IMR-90 (cell line): ENCODE measurements at regions not wholly inside any gene's neighbourhood (a gene's known extent, or its start where the extent isn't known, plus 50 kb on each side); places are given as distances from the start of the nearest gene placed in this dataset.

Source experiments
- ATAC-seq: fragments of 200-7000 bp; cut with Tn5 transposase; 2 replicates; pipeline ENCODE4 v1.9.1; 2020; ENCODE audit warnings: low read depth, mild to moderate bottlenecking, moderate library complexity
- BruUV-seq: library from RNA; stranded (reverse); fragments of 400-500 nt; replicated peaks from 2 replicates; lab custom pipeline; 2021; lab: Mats Ljungman, UMichigan
- CTCF ChIA-PET: fragments of 300-600 bp; formaldehyde crosslinking; extraction: SDS; loops from one replicate; lab custom pipeline; 2021; ENCODE audit warnings: antibody characterized with exemption; lab: Yijun Ruan, JAX
- POLR2A ChIA-PET: fragments of 300-600 bp; sonication (Branson Sonifier 250); formaldehyde crosslinking; loops from one replicate; lab custom pipeline; 2022; ENCODE audit warnings: antibody characterized with exemption; ENCODE audit not compliant: unreplicated experiment; lab: Charles Lee
- DNase-seq: peaks from one replicate; pipeline ENCODE4 v3.0.0; 2013
- H2AFZ ChIP-seq: replicated peaks from 2 replicates; pipeline ENCODE3; 2013; ENCODE audit warnings: low read length, mild to moderate bottlenecking; ENCODE audit not compliant: poor library complexity
- H2AK5ac ChIP-seq: 2 replicates; pipeline ENCODE4 v1.6.1; 2013; ENCODE audit warnings: low read depth, low read length, inconsistent platforms
- H2AK9ac ChIP-seq: replicated peaks from 2 replicates; pipeline ENCODE3; 2013; ENCODE audit warnings: mild to moderate bottlenecking, low read depth, low read length, moderate library complexity; ENCODE audit not compliant: poor library complexity
- H2BK120ac ChIP-seq: 2 replicates; pipeline ENCODE4 v1.6.1; 2013; ENCODE audit warnings: low read depth, low read length, inconsistent platforms
- H2BK15ac ChIP-seq: 3 replicates; pipeline ENCODE4 v1.6.1; 2013; ENCODE audit warnings: low read depth, low read length, inconsistent platforms
- H2BK20ac ChIP-seq: 2 replicates; pipeline ENCODE4 v1.6.1; 2013; ENCODE audit warnings: low read depth, mild to moderate bottlenecking, inconsistent platforms, low read length, moderate library complexity
- H2BK5ac ChIP-seq: 2 replicates; pipeline ENCODE4 v1.6.1; 2013; ENCODE audit warnings: mild to moderate bottlenecking, low read depth, low read length, inconsistent platforms; ENCODE audit not compliant: poor library complexity, severe bottlenecking
- H3K14ac ChIP-seq: replicated peaks from 2 replicates; pipeline ENCODE4 v1.6.1; 2013; ENCODE audit warnings: low read depth, low read length, inconsistent platforms
- H3K18ac ChIP-seq: 2 replicates; pipeline ENCODE4 v1.6.1; 2013; ENCODE audit warnings: low read depth, low read length, control low read depth
- H3K23ac ChIP-seq: 2 replicates; pipeline ENCODE4 v1.6.1; 2013; ENCODE audit warnings: low read depth, low read length, inconsistent platforms
- H3K27ac ChIP-seq: 2 replicates; pipeline ENCODE4 v1.5.1; 2013; ENCODE audit warnings: mild to moderate bottlenecking, control low read depth, low read length; ENCODE audit not compliant: insufficient read depth
- H3K27me3 ChIP-seq: 2 replicates; pipeline ENCODE4 v1.6.1; 2013; ENCODE audit warnings: low read length; ENCODE audit not compliant: control insufficient read depth, insufficient read depth
- H3K36me3 ChIP-seq: 2 replicates; pipeline ENCODE4 v1.6.1; 2013; ENCODE audit warnings: low read length, mixed read lengths; ENCODE audit not compliant: control insufficient read depth, insufficient read depth
- H3K4ac ChIP-seq: 2 replicates; pipeline ENCODE4 v1.6.1; 2013; ENCODE audit warnings: low read depth, low read length, inconsistent platforms
- H3K4me1 ChIP-seq: 2 replicates; pipeline ENCODE4 v1.6.1; 2013; ENCODE audit warnings: low read length, mixed read lengths; ENCODE audit not compliant: control insufficient read depth, insufficient read depth
- H3K4me2 ChIP-seq: 2 replicates; pipeline ENCODE4 v1.6.1; 2013; ENCODE audit warnings: low read depth, mild to moderate bottlenecking, control low read depth, low read length, moderate library complexity
- H3K4me3 ChIP-seq: 2 replicates; pipeline ENCODE4 v1.5.1; 2013; ENCODE audit warnings: low read depth, mild to moderate bottlenecking, control low read depth, low read length, moderate library complexity; ENCODE audit not compliant: insufficient read depth
- H3K56ac ChIP-seq: 2 replicates; pipeline ENCODE4 v1.6.1; 2013; ENCODE audit warnings: low read length, inconsistent platforms; ENCODE audit not compliant: insufficient read depth; ENCODE audit errors: extremely low read depth
- H3K79me1 ChIP-seq, 2 experiments: 2 replicates each; pipeline ENCODE4 v1.6.1; 2013; ENCODE audit warnings: low read length in 2 of 2, inconsistent platforms in 1 of 2, low read depth in 1 of 2
- H3K9ac ChIP-seq: 2 replicates; pipeline ENCODE4 v1.6.1; 2013; ENCODE audit warnings: low read depth, low read length, control low read depth
- H3K9me1 ChIP-seq: 2 replicates; pipeline ENCODE4 v1.6.1; 2013; ENCODE audit warnings: low read length, inconsistent platforms; ENCODE audit not compliant: insufficient read depth
- H3K9me3 ChIP-seq: 2 replicates; pipeline ENCODE4 v1.6.1; 2013; ENCODE audit warnings: low read length; ENCODE audit not compliant: control insufficient read depth, insufficient read depth
- H4K20me1 ChIP-seq: 2 replicates; pipeline ENCODE4 v1.6.1; 2013; ENCODE audit warnings: low read length, inconsistent platforms; ENCODE audit not compliant: insufficient read depth
- H4K5ac ChIP-seq: 2 replicates; pipeline ENCODE4 v1.6.1; 2013; ENCODE audit warnings: mild to moderate bottlenecking, low read depth, low read length, control low read depth
- H4K8ac ChIP-seq, 2 experiments: 2 replicates each; pipeline ENCODE4 v1.6.1; 2013; ENCODE audit warnings: low read depth in 2 of 2, low read length in 2 of 2, control low read depth in 1 of 2, inconsistent platforms in 1 of 2
- H4K91ac ChIP-seq: 2 replicates; pipeline ENCODE4 v1.6.1; 2013; ENCODE audit warnings: low read depth, low read length, inconsistent platforms; ENCODE audit not compliant: insufficient read depth
- BHLHE40 ChIP-seq: fragments of 150-350 bp; IDR thresholded peaks from 2 replicates; pipeline ENCODE4 v1.6.1; 2016; ENCODE audit warnings: mild to moderate bottlenecking, low read depth, low read length
- CEBPB ChIP-seq: IDR thresholded peaks from 2 replicates; pipeline ENCODE4 v1.6.1; 2012; ENCODE audit warnings: low read depth, low read length, improper control_type of control experiment
- CHD1 ChIP-seq: IDR thresholded peaks from 2 replicates; pipeline ENCODE4 v1.6.1; 2012; ENCODE audit warnings: low read depth, low read length, improper control_type of control experiment
- FOS ChIP-seq: fragments of 150-350 bp; IDR thresholded peaks from 2 replicates; pipeline ENCODE4 v1.6.1; 2016; ENCODE audit warnings: low read depth, low read length
- MAFK ChIP-seq: IDR thresholded peaks from 2 replicates; pipeline ENCODE4 v1.6.1; 2012; ENCODE audit warnings: low read depth, low read length, improper control_type of control experiment
- MAZ ChIP-seq: IDR thresholded peaks from 2 replicates; pipeline ENCODE4 v1.6.1; 2012; ENCODE audit warnings: low read depth, mild to moderate bottlenecking, low read length, improper control_type of control experiment, moderate library complexity, borderline replicate concordance
- MXI1 ChIP-seq: IDR thresholded peaks from 2 replicates; pipeline ENCODE4 v1.6.1; 2012; ENCODE audit warnings: low read depth, mild to moderate bottlenecking, low read length, moderate library complexity, borderline replicate concordance
- NFE2L2 ChIP-seq: fragments of 150-350 bp; IDR thresholded peaks from 2 replicates; pipeline ENCODE4 v1.6.1; 2016; ENCODE audit warnings: low read depth, mild to moderate bottlenecking, low read length
- POLR2A ChIP-seq: IDR thresholded peaks from 2 replicates; pipeline ENCODE4 v1.6.1; 2012; ENCODE audit warnings: mild to moderate bottlenecking, low read depth, low read length
- RAD21 ChIP-seq: IDR thresholded peaks from 2 replicates; pipeline ENCODE4 v1.6.1; 2012; ENCODE audit warnings: low read length, improper control_type of control experiment
- RCOR1 ChIP-seq: IDR thresholded peaks from 2 replicates; pipeline ENCODE4 v1.6.1; 2012; ENCODE audit warnings: mild to moderate bottlenecking, low read length, improper control_type of control experiment; ENCODE audit not compliant: insufficient replicate concordance
- RFX5 ChIP-seq: IDR thresholded peaks from 2 replicates; pipeline ENCODE4 v1.8.0; 2012; ENCODE audit warnings: low read depth, mild to moderate bottlenecking, low read length, moderate library complexity
- SMC3 ChIP-seq: fragments of 150-350 bp; IDR thresholded peaks from 2 replicates; pipeline ENCODE4 v1.6.1; 2016; ENCODE audit warnings: low read depth, mild to moderate bottlenecking, antibody characterized with exemption, low read length, moderate library complexity
- WGBS, 2 experiments: methylation state at CpG; one replicate each; pipeline versions ENCODE4 v1.1.5 to v1.1.7; 2013; ENCODE audit warnings: missing lambda C conversion rate in 2 of 2; ENCODE audit not compliant: insufficient read length in 1 of 2; ENCODE audit errors: extremely low coverage in 2 of 2; 5-methylcytosine and 5-hydroxymethylcytosine counted together
- dilution Hi-C: fragments of 300-500 bp; cut with HindIII; formaldehyde crosslinking; loops from one replicate; pipeline ENCODE4 v1.14.3; 2018; ENCODE audit warnings: low sequenced_read_pairs; ENCODE audit not compliant: unreplicated experiment
- in situ Hi-C: fragments of 300-500 bp; cut with MboI; formaldehyde crosslinking; loops from 3 replicates; pipeline ENCODE4 v1.14.3; 2019; ENCODE audit warnings: low sequenced_read_pairs, inconsistent platforms, mixed read lengths
- intact Hi-C: fragments of 100-400 bp; cut with micrococcal nuclease; formaldehyde crosslinking; loops from 2 replicates; pipeline ENCODE4 v1.10.0; 2022
- TF ChIP-seq, protein P1 (sequence below): fragments of 150-350 bp; IDR thresholded peaks from 2 replicates; pipeline ENCODE4 v1.6.1; 2016; ENCODE audit warnings: low read depth, mild to moderate bottlenecking, low read length, moderate library complexity, borderline replicate concordance
- TF ChIP-seq, protein P2 (sequence below): conservative IDR thresholded peaks from 2 replicates; pipeline ENCODE4 v1.5.1; 2012; ENCODE audit warnings: mild to moderate bottlenecking, low read depth, low read length, improper control_type of control experiment
- TF ChIP-seq, protein P3 (sequence below): fragments of 150-350 bp; IDR thresholded peaks from 2 replicates; pipeline ENCODE4 v1.6.1; 2017; ENCODE audit warnings: mild to moderate bottlenecking, antibody characterized with exemption, low read length, low read depth

DNA sequence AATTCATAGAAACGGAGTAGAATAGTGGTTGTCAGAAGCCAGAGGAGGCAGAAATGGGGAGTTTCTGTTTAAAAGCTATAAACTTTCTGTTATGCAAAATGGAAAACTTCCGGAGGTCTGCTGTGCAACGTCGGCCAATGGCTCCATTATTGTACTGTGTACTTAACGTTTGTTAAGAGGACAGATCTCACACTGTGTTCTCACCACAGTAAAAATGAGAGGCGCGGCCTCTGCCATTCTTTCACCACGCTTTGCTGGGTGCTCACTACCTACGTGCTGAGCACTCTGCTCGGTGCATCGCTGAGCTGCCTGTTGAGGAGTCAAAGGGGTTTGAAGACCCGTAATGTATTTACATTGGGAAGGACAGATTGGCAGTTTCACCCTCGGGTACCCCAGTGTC lies 218.8 kb upstream of the B3GAT1 start:
- H4K91ac ChIP-seq = no peak overlapping the region
- dilution Hi-C loops (no loop called here), in situ Hi-C loops (no loop called here), intact Hi-C loops (no loop called here)
- no peak overlapping the region for H3K23ac ChIP-seq
- H4K20me1 ChIP-seq = no peaks in the 10 kb centered on the region
- POLR2A ChIA-PET = no interaction called here
- no peak overlapping the region for H3K4me3 ChIP-seq
- no peaks in the 10 kb centered on the region for H3K4me1 ChIP-seq
- BruUV-seq = no TSS peak
- no peaks in the 10 kb centered on the region for H3K79me1 ChIP-seq
- H2BK5ac ChIP-seq = no peak overlapping the region
- no peak overlapping the region for H2BK20ac ChIP-seq
- H3K56ac ChIP-seq = no peak overlapping the region
- no peak overlapping the region for H3K4me2 ChIP-seq
- H3K4ac ChIP-seq = no peak overlapping the region
- H2BK120ac ChIP-seq = no peak overlapping the region
- H3K18ac ChIP-seq = no peak overlapping the region
- TF ChIP-seq RAD21 (no peak), CHD1 (no peak), MAZ (no peak), SMC3 (no peak), BHLHE40 (no peak), POLR2A (no peak), MXI1 (no peak), NFE2L2 (no peak), FOS (no peak), RCOR1 (no peak), RFX5 (no peak), MAFK (no peak), CEBPB (no peak)
- TF ChIP-seq, protein P1, sequence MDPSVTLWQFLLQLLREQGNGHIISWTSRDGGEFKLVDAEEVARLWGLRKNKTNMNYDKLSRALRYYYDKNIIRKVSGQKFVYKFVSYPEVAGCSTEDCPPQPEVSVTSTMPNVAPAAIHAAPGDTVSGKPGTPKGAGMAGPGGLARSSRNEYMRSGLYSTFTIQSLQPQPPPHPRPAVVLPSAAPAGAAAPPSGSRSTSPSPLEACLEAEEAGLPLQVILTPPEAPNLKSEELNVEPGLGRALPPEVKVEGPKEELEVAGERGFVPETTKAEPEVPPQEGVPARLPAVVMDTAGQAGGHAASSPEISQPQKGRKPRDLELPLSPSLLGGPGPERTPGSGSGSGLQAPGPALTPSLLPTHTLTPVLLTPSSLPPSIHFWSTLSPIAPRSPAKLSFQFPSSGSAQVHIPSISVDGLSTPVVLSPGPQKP = no peak
- TF ChIP-seq, protein P2, sequence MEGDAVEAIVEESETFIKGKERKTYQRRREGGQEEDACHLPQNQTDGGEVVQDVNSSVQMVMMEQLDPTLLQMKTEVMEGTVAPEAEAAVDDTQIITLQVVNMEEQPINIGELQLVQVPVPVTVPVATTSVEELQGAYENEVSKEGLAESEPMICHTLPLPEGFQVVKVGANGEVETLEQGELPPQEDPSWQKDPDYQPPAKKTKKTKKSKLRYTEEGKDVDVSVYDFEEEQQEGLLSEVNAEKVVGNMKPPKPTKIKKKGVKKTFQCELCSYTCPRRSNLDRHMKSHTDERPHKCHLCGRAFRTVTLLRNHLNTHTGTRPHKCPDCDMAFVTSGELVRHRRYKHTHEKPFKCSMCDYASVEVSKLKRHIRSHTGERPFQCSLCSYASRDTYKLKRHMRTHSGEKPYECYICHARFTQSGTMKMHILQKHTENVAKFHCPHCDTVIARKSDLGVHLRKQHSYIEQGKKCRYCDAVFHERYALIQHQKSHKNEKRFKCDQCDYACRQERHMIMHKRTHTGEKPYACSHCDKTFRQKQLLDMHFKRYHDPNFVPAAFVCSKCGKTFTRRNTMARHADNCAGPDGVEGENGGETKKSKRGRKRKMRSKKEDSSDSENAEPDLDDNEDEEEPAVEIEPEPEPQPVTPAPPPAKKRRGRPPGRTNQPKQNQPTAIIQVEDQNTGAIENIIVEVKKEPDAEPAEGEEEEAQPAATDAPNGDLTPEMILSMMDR = no peak
- TF ChIP-seq, protein P3, sequence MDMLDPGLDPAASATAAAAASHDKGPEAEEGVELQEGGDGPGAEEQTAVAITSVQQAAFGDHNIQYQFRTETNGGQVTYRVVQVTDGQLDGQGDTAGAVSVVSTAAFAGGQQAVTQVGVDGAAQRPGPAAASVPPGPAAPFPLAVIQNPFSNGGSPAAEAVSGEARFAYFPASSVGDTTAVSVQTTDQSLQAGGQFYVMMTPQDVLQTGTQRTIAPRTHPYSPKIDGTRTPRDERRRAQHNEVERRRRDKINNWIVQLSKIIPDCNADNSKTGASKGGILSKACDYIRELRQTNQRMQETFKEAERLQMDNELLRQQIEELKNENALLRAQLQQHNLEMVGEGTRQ = no peak
- H2AFZ ChIP-seq = no peak overlapping the region
- H3K9me3 ChIP-seq = peaks cover 40% of the 10 kb centered on the region
- H3K27ac ChIP-seq = no peak overlapping the region
- CTCF ChIA-PET = no interaction called here
- H2AK5ac ChIP-seq = no peak overlapping the region
- H2BK15ac ChIP-seq = no peak overlapping the region
- no peak overlapping the region for H3K14ac ChIP-seq
- no peaks in the 10 kb centered on the region for H3K9me1 ChIP-seq
- no peak overlapping the region for H4K8ac ChIP-seq
- ATAC-seq (no peak), DNase-seq (no peak)
- H3K9ac ChIP-seq = no peak overlapping the region
- H3K27me3 ChIP-seq = no peaks in the 10 kb centered on the region
- H3K36me3 ChIP-seq = no peaks in the 10 kb centered on the region
- H2AK9ac ChIP-seq = no peak overlapping the region
- H4K5ac ChIP-seq = no peak overlapping the region
- WGBS, 2 experiments = no CpG with 5 or more reads among the region's 13 CpGs
